ENCODE measurements at regions not wholly inside any gene's neighbourhood (a gene's known extent, or its start where the extent isn't known, plus 50 kb on each side); places are given as distances from the start of the nearest gene placed in this dataset.

DNA sequence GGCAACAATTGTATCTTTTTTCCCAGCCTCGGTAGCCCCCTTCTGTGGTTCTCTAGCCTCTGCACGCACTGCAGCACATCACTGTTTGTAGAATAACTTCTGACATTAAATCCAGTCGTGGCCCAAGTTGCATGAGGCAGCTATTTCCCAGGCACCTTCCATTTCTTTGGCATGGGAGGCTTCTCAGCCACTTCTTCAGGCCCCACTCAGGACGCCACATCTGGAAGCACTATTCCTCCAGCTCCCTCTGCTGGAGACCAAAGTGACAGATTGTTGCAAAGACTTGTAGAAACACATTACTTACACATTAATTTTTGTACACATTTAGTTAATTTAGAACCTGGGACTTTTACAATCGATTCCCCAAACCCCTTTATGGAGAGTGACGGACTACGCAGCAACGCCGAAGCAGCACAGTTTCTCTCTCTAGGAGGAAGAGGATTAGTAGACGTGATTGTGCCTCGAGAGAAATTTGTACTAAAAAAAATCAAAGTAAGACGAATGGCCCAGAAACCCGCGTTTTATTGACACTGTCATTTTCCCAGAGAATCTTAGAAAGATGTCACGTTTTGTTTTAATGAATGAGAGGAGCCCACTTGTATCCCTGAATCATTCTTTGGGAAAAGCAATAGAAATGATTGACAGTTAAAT is 57.8 kb upstream of the RGPD5 start:
- Mint-ChIP-seq H3K36me3 (ENCODE audit: low read depth) (no peaks in the 10 kb centered on the region), H3K27me3 (peaks cover 31% of the 10 kb centered on the region), H3K27ac (no peak overlapping the region), H3K4me1 (no peaks in the 10 kb centered on the region), H3K4me3 (no peak overlapping the region)
- no peaks in the 10 kb centered on the region for H3K9me3 ChIP-seq (ENCODE audit: control insufficient read depth, low read length, poor library complexity, severe bottlenecking)
- DNase-seq (no peak), ATAC-seq (no peak)

Data from T-helper 17 cell (primary cell).